Vagina (tissue), 2 donors: ENCODE measurements at regions not wholly inside any gene's neighbourhood (a gene's known extent, or its start where the extent isn't known, plus 50 kb on each side); places are given as distances from the start of the nearest gene placed in this dataset.
"Not testable (repeated sequence)": the region's sequence is repeated elsewhere in the genome, so short reads cannot be mapped to it uniquely, and the experiment has no call there.

Experiments
- CTCF ChIP-seq, 3 experiments: fragments of 450-650 bp in 2 of 3; fragments of 200-600 bp in 1 of 3; sonication (generic) in 1 of 3; IDR thresholded peaks; one replicate each; pipeline ENCODE4 v1.5.1; 2017 to 2019; ENCODE audit warnings: antibody characterized with exemption in 3 of 3, mild to moderate bottlenecking in 2 of 3, moderate library complexity in 2 of 3
- POLR2A ChIP-seq, 2 donors: fragments of 450-650 bp; IDR thresholded peaks; one replicate each; pipeline ENCODE4 v1.6.1; 2017; ENCODE audit warnings: antibody characterized with exemption in 2 of 2, mild to moderate bottlenecking in 2 of 2, moderate library complexity in 2 of 2
- POLR2AphosphoS5 ChIP-seq, 2 donors: sonication (generic); formaldehyde crosslinking; IDR thresholded peaks; one replicate each; pipeline ENCODE4 v1.9.0; 2017; ENCODE audit warnings: antibody characterized with exemption in 2 of 2, mild to moderate bottlenecking in 2 of 2, low read depth in 1 of 2; ENCODE audit not compliant: insufficient read depth in 1 of 2

GRCh38 chr9:63813391-63814021 is 1471.5 kb downstream of the FOXD4L5 start:
- not testable (repeated sequence) for TF ChIP-seq POLR2AphosphoS5 (IDR thresholded peaks at IDR 0.05; ENCODE audit: insufficient read depth in 1 of 2, low read depth in 1 of 2); CTCF (IDR thresholded peaks at IDR 0.05); POLR2A (IDR thresholded peaks at IDR 0.05)
